Esophagus squamous epithelium (tissue), 4 donors: ENCODE measurements at regions not wholly inside any gene's neighbourhood (a gene's known extent, or its start where the extent isn't known, plus 50 kb on each side); places are given as distances from the start of the nearest gene placed in this dataset.

Experiments used
- CTCF ChIP-seq, 6 experiments: fragments of 450-650 bp in 4 of 6; fragments of 200-600 bp in 2 of 6; sonication (generic) in 2 of 6; IDR thresholded peaks; one replicate each; pipeline ENCODE4 v1.5.1; 2016 to 2019; ENCODE audit warnings: antibody characterized with exemption in 6 of 6, mild to moderate bottlenecking in 4 of 6, moderate library complexity in 4 of 6
- POLR2A ChIP-seq, 4 donors: fragments of 450-650 bp; IDR thresholded peaks; one replicate each; pipeline ENCODE4 v1.6.1; 2017; ENCODE audit warnings: antibody characterized with exemption in 4 of 4, mild to moderate bottlenecking in 4 of 4, moderate library complexity in 3 of 4

DNA sequence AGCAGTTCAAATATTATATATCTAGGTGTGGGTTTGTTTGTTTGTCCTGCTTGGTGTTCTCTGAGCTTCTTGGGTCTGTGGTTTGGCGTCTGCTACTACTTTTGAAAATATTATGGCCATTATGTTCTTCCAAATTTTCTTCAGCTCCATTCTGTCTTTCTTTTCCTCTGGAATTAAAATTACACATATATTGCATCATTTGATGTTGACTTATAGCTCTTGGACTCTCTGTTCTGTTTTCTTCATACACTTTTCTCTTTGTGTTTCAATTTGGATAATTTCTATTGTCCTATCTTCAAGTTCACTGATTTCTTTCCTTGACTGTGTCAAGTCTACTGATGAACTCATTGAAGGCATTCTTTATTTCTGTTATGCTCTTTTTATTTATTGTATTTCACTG is 65.2 kb upstream of the ZNF81 start:
- TF ChIP-seq POLR2A (IDR thresholded peaks at IDR 0.05) (no peak), CTCF (IDR thresholded peaks at IDR 0.05) (no peak)
